MM.1S (cell line): ENCODE measurements at regions not wholly inside any gene's neighbourhood (a gene's known extent, or its start where the extent isn't known, plus 50 kb on each side); places are given as distances from the start of the nearest gene placed in this dataset.

Experiments
- DNase-seq: peaks from one replicate; pipeline ENCODE4 v3.0.0-alpha.2; 2015
- H2AFZ ChIP-seq: fragments of 300-600 bp; sonication (generic); 2 replicates; pipeline ENCODE4 v1.6.0; 2016; ENCODE audit warnings: antibody characterized with exemption, low read length
- H3F3A ChIP-seq: fragments of 300-600 bp; sonication (generic); 2 replicates; pipeline ENCODE4 v1.6.1; 2016; ENCODE audit warnings: mild to moderate bottlenecking, antibody characterized with exemption, low read length, moderate library complexity, mixed read lengths; ENCODE audit not compliant: insufficient read depth
- H3K27ac ChIP-seq: fragments of 300-600 bp; sonication (generic); 2 replicates; pipeline ENCODE4 v1.5.1; 2016; ENCODE audit warnings: mild to moderate bottlenecking, low read length
- H3K27me3 ChIP-seq: fragments of 300-600 bp; sonication (generic); replicated peaks from 2 replicates; pipeline ENCODE4 v1.6.0; 2016; ENCODE audit warnings: low read length; ENCODE audit not compliant: insufficient read depth
- H3K36me3 ChIP-seq: fragments of 300-600 bp; sonication (generic); replicated peaks from 2 replicates; pipeline ENCODE4 v1.6.1; 2016; ENCODE audit warnings: mild to moderate bottlenecking, low read length, mixed read lengths; ENCODE audit not compliant: insufficient read depth
- H3K4me1 ChIP-seq: fragments of 300-600 bp; sonication (generic); 2 replicates; pipeline ENCODE4 v1.6.1; 2016; ENCODE audit warnings: low read length, mixed read lengths
- H3K4me2 ChIP-seq: fragments of 300-600 bp; sonication (generic); 2 replicates; pipeline ENCODE4 v1.6.0; 2016; ENCODE audit warnings: low read depth, low read length
- H3K4me3 ChIP-seq: fragments of 300-600 bp; sonication (generic); 2 replicates; pipeline ENCODE4 v1.5.1; 2016; ENCODE audit warnings: low read length, mixed read lengths
- H3K79me2 ChIP-seq: fragments of 300-600 bp; sonication (generic); 2 replicates; pipeline ENCODE4 v1.6.1; 2016; ENCODE audit warnings: mixed run types, low read length, mixed read lengths
- H3K9ac ChIP-seq: fragments of 300-600 bp; sonication (generic); 2 replicates; pipeline ENCODE4 v1.6.1; 2016; ENCODE audit warnings: low read length, mixed read lengths
- H3K9me2 ChIP-seq: fragments of 300-600 bp; sonication (generic); replicated peaks from 2 replicates; pipeline ENCODE4 v1.6.1; 2016; ENCODE audit warnings: mild to moderate bottlenecking, low read length, mixed read lengths; ENCODE audit not compliant: insufficient read depth
- H3K9me3 ChIP-seq: fragments of 300-600 bp; sonication (generic); replicated peaks from 2 replicates; pipeline ENCODE4 v1.6.1; 2016; ENCODE audit warnings: mild to moderate bottlenecking, low read length, mixed read lengths; ENCODE audit not compliant: insufficient read depth
- H4K20me1 ChIP-seq: fragments of 300-600 bp; sonication (generic); 2 replicates; pipeline ENCODE4 v1.6.1; 2016; ENCODE audit warnings: mild to moderate bottlenecking, low read length, moderate library complexity, mixed read lengths; ENCODE audit not compliant: insufficient read depth
- EZH2 ChIP-seq: fragments of 300-600 bp; sonication (generic); optimal IDR thresholded peaks from 2 replicates; pipeline ENCODE3; 2017; ENCODE audit warnings: low read depth, mild to moderate bottlenecking, antibody characterized with exemption, low read length, mixed read lengths
- EZH2phosphoT487 ChIP-seq: fragments of 300-600 bp; sonication (generic); IDR thresholded peaks from 2 replicates; pipeline ENCODE4 v1.6.1; 2018; ENCODE audit warnings: antibody characterized with exemption, low read length
- TF ChIP-seq, protein P1 (sequence below): fragments of 300-600 bp; sonication (generic); IDR thresholded peaks from 2 replicates; pipeline ENCODE4 v1.5.1; 2016; ENCODE audit warnings: antibody characterized with exemption, low read length, mixed read lengths

- H3K4me1 ChIP-seq, result no peaks in the 10 kb centered on the region
- H3K4me3 ChIP-seq, result no peak overlapping the region
- H3K4me2 ChIP-seq, result peak overlapping the region; percentile 36; the same call in 1 of the 2 replicates
- H3F3A ChIP-seq, result no peaks in the 10 kb centered on the region
- H3K9me3 ChIP-seq, result no peaks in the 10 kb centered on the region
- H3K79me2 ChIP-seq, result no peaks in the 10 kb centered on the region
- H4K20me1 ChIP-seq, result no peaks in the 10 kb centered on the region
- H3K36me3 ChIP-seq, result no peaks in the 10 kb centered on the region
- H3K27me3 ChIP-seq, result no peaks in the 10 kb centered on the region
- peak; percentile 56 for DNase-seq
- H3K9ac ChIP-seq, result no peak overlapping the region
- peak overlapping the region; percentile 32 for H2AFZ ChIP-seq
- H3K9me2 ChIP-seq, result no peaks in the 10 kb centered on the region
- TF ChIP-seq EZH2phosphoT487 (no peak), EZH2 (no peak)
- TF ChIP-seq, protein P1, sequence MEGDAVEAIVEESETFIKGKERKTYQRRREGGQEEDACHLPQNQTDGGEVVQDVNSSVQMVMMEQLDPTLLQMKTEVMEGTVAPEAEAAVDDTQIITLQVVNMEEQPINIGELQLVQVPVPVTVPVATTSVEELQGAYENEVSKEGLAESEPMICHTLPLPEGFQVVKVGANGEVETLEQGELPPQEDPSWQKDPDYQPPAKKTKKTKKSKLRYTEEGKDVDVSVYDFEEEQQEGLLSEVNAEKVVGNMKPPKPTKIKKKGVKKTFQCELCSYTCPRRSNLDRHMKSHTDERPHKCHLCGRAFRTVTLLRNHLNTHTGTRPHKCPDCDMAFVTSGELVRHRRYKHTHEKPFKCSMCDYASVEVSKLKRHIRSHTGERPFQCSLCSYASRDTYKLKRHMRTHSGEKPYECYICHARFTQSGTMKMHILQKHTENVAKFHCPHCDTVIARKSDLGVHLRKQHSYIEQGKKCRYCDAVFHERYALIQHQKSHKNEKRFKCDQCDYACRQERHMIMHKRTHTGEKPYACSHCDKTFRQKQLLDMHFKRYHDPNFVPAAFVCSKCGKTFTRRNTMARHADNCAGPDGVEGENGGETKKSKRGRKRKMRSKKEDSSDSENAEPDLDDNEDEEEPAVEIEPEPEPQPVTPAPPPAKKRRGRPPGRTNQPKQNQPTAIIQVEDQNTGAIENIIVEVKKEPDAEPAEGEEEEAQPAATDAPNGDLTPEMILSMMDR, result peak; percentile 87
- no peak overlapping the region for H3K27ac ChIP-seq
Observed at GRCh38 chr21:26715878-26716506, 129.2 kb downstream of the ADAMTS1 start.

DNA sequence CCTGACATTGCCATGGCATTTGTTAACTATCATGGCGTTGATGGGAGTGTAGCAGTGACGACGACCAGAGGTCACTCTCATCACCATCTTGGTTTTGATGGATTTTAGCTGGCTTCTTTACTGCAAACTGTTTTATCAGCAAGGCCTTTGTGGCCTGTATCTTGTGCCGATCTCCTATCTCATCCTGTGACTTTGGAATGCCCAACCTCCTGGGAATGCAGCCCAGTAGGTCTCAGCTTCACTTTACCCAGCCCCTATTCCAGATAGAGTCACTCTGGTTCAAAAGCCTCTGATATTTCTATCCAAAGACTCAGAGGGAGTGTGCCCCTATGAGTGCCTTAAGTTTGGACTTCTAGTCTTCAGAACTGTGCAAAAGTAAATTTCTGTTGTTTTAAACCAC is 130.1 kb downstream of the ADAMTS1 start:
- no peaks in the 10 kb centered on the region for H3K4me1 ChIP-seq
- H4K20me1 ChIP-seq, result no peaks in the 10 kb centered on the region
- no peaks in the 10 kb centered on the region for H3K27me3 ChIP-seq
- no peaks in the 10 kb centered on the region for H3K36me3 ChIP-seq
- no peak overlapping the region for H2AFZ ChIP-seq
- TF ChIP-seq EZH2phosphoT487 (no peak), EZH2 (no peak)
- TF ChIP-seq, protein P1, result no peak
- no peak overlapping the region for H3K4me3 ChIP-seq
- H3F3A ChIP-seq, result no peaks in the 10 kb centered on the region
- no peak overlapping the region for H3K9ac ChIP-seq
- H3K4me2 ChIP-seq, result no peak overlapping the region
- H3K79me2 ChIP-seq, result no peaks in the 10 kb centered on the region
- H3K27ac ChIP-seq, result no peak overlapping the region
- DNase-seq, result no peak
- H3K9me3 ChIP-seq, result no peaks in the 10 kb centered on the region
- H3K9me2 ChIP-seq, result no peaks in the 10 kb centered on the region

- Histone ChIP-seq H3K79me2 (no peaks in the 10 kb centered on the region), H3K4me1 (no peaks in the 10 kb centered on the region), H3K9ac (no peak overlapping the region), H2AFZ (no peak overlapping the region), H3K27ac (no peak overlapping the region; the same call in 1 of the 2 replicates), H4K20me1 (no peaks in the 10 kb centered on the region), H3K4me3 (no peak overlapping the region), H3K9me2 (no peaks in the 10 kb centered on the region), H3K9me3 (no peaks in the 10 kb centered on the region), H3K36me3 (no peaks in the 10 kb centered on the region), H3K27me3 (no peaks in the 10 kb centered on the region), H3K4me2 (no peak overlapping the region), H3F3A (no peaks in the 10 kb centered on the region)
- no peak for DNase-seq
- TF ChIP-seq EZH2, result no peak
- TF ChIP-seq, protein P1, result no peak
Observed at GRCh38 chr21:26710155-26710554, 135.1 kb downstream of the ADAMTS1 start.
